Fibroblast of the conjunctiva (primary cell): ENCODE measurements at regions not wholly inside any gene's neighbourhood (a gene's known extent, or its start where the extent isn't known, plus 50 kb on each side); places are given as distances from the start of the nearest gene placed in this dataset.
"Not testable (repeated sequence)": the region's sequence is repeated elsewhere in the genome, so short reads cannot be mapped to it uniquely, and the experiment has no call there.

ENCODE experiments used
- DNase-seq: peaks from one replicate; pipeline ENCODE4 v3.0.0-alpha.2; 2010; ENCODE audit warnings: low read depth

DNA sequence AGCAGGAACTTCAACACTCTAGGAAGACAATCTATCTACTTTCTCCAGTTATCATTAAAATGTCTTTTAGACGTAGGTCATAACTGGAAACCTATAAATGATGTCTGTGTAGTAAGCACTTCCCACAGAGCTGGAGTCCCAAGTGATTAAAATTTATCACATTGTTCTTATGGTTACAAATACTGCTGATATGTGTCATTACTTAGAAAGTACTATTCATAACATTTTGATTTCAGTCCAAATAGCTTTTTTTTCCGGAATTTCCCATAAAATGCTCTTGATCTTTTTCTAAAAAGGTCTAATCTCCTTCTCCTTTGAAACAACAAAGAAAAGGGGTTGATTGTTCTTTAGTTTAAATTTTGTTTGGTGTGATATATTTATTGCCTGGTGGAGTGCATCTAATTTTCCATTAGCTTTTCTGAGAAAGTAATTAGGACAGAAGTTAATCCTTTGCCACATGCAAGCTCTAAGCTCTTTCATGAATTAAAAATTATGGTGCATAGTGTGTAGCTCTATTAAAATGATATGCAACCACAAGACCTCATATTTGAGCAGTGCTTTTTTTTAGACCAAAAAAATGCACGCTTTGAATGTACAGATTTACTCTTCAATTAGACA, 132.7 kb upstream of the TCF21 start:
- no peak for DNase-seq

DNA sequence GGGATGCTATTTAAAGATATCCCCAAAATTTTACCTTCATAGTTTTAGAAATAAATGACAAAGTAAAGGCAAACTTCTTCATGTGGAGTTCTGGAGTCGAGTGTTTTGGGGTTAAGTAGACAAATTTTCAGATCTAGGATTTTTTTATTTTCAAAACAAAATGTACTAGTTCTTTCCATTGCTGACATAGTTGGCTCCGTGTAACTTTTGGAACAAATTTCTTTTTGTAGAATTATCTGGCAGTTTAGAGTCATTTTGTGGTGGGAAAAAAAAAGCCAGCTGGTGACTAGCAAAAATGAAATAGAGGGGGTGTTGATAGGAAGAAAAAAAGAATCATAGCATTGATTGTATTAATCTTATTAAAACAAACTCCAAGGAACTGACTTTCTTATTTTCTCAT, 131.6 kb upstream of the TCF21 start:
- DNase-seq, result no peak

DNA sequence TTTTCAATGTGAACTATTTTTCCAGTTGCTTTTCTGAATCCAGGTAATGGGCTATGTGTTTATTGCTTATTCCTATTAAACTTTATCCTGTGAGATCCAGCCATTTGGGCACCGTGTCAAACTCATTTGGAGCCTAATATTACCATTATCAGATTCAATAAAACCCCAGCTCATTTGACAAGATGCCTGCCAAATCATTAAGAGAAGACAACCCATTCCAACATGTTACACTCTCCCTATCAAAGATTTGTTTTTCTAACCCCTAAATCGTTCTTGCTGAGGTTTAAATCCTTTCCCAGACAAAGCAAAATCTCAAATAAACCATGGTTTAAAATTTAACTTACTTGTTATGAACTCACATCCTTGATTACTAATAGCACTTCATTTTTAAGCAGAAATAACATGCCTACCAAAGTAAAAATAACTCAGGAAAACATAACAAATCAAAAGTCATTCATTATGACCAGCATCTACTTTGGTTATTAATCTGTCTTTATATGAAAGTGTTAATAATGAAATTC, 130.0 kb upstream of the TCF21 start:
- no peak for DNase-seq

DNA sequence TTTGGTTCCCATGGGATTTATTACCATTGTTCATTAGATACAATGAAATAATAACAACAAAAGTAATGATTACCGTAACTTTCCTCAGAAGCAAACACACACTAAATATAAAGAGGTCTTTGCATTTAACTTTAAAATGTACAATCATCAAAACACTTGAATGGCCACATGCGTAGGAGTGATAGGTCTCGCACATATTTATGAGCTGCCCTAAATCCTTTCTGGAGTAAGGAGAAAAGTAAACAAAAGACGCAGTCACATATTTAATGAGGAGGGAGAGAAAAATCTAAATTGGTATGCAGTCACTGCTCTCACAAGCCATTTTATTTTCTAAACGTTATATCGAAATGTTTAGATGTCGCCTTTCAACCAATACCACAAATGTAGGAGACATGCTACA, 129.4 kb upstream of the TCF21 start:
- DNase-seq, result no peak

DNA sequence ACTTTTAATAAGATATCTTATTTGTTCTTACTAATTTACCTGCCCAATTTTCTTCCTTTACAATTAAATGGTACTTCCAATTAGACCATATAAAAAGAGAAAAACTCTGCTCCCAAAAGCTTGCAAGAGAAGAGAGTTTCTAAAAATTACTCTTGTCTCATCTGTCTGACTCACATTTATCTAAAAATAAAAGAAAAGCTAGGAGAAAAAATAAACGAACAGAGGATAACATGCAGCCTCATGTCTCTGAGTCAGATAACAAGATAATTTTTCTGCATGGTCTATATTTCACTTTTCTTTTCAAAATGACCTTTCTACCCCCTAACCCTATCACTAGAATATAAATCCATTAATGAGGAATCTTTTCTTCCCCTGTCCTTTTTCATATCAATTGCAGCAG, 127.2 kb upstream of the TCF21 start:
- no peak for DNase-seq

DNA sequence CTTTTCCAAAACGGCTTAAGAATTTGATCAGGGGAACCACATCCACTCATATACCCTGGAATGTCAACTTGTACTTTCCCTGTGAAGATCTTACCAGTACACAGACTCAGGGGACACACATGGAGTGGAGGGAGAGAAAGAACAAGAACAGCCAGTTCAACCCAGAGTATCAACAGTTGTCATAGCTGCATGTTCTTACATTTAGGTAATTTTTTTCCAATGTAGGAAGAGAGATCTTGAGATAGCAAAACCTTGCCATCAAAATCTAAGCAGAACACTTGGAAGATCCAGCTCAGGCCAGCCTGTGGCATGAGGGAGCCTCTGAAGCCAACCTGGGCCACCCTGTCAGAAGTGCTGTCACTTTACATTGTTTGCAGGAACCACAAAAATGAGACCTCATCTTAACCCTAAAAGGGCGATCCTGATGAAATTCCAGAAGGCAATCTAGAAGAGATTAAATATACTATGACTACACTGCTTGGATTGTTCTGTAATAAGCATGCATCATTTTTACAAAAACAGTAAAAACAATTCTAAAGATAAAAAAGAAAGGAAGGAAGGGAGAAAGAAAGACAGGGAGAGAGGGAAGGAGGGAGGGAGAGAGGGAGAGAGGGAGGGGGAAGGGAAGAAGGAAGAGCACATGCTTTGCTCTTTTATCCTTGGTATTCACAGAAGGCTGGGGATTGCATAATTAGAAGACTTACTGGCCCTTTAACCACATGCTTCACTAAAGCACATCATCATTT, 124.7 kb upstream of the TCF21 start:
- peak; percentile 46 for DNase-seq

DNA sequence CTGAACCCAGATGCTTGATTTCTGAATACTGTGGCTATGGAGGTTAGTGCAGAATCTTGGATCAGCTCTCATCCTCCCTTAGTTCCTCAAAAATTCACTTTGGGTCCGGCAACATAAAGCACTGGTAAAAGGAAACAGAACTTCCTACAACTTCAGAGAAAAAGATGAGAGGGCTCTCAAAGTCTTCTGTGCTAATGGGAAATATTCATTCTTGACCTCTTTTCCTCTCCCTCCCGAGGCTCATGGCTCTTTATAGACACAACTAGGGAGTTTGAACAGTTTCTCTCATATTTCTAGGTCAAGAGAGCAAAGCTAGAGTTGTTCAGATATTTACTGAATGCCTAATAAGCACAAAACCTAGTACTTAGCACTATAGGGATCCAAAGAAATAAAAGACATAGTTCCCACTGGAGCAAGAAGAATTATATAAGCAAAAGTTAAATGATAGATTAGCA, 124.1 kb upstream of the TCF21 start:
- DNase-seq, result no peak

DNA sequence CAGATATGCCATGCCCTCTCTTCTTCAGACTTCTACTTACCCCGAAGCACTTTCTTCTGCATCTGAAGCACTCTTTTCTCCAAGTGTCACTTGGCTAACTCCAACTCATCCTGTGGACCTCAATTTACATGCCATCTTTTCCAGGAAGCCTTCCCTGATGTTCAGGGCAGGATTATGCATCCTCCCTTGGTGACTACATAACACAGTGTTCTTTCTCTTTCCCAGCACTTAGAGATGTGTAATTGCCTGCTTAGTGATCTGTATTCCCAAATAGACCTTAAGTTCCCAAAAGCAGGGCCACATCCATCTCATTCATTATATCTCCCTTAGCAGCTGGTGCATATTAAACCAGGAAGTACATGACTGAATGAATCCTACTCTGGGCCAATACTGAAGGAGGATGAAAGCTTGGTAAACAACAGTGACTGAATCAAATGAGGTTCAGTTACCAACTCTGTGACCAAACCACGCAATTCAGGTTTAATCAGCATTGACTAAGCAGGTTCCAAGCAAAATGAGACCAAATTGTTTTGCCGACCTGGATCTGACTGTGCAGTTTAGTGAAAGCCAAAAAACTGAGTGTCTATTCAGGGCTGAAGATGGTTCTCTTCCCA, 121.4 kb upstream of the TCF21 start:
- no peak for DNase-seq

DNA sequence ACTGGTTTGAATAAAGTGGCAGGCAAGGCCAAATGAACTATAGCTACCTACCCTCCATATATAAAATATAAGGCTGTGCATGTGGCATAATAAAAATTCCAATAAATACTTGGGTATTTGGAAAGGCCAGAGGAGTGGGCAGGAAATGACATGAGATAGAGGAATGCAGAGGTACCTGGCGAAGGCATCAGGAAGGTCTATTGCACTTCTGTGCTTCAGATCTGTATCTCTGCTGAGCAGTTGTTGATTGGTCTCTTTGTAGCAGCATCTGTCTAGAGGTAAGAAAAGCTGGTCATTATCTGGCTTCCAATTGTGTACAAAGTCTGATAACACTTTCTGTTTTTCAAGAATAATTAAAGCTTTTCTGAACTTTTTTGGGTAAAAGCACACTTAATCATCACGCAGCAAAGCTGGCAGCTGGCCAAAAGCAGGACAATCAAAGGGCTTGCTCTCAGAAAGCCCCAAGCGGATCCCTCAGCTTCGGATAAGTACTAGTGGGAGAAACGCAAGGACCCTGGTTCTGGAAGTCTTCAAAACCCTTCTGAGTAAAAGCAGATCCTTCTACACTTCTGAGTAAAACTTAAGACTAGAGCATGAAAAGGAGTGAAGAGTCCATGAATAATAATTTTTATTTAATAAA, 120.1 kb upstream of the TCF21 start:
- no peak for DNase-seq

DNA sequence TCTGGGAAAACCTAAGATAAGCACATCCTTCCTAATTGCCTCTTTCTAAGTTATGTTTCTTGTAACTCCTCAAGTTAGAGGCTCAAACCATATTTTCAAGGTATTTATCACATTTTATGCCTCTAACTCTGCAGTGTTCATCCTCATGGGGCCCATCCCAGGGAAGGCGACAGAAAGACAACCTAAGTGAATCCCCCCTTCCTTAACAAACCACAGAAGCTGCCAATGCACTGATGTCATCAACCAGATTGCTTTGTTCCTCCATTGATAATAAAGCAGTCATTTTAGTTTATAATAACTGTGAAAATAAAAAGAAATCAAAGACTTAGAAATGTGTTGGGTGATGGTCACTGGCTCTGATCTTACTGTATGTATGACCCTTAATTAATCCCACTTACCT, 119.5 kb upstream of the TCF21 start:
- no peak for DNase-seq

DNA sequence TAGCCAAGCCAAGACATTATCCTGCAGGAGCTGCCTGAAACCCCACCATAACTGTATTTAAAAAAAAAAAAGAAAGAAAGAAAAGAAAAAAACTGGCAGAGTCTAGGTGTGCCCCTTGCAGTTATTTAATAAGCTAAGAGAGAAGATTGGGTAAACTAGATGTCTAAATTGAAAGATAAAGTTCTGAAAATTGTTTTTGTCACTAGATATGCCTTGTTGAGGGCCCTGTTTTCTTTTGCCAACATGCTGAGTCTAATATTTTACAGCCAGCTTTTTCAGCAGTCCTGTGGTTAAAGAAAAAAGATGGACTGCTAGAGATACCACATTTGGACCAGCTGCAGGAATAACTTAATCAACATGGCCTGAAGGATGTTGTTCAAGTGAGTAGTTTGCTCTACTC, 116.3 kb upstream of the TCF21 start:
- DNase-seq, result no peak

DNA sequence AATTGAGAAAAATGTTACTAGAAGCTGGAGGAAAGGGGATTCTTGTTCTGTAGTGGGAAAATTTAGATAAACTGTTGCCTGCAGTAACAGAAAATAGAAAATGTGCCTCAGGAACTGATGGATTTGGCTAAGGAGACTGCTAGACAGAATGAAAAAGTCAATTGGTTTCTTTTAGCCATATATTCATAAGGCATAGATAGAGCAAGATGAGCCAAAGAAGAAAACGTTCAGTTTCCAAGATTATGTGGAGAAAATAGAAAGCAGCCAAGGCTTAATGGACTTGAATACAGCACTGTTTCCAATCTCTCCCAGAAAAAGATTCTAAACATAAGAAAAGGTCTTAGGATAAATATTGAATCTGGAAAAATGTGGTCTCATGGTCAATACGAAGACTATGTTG, 115.1 kb upstream of the TCF21 start:
- no peak for DNase-seq

DNA sequence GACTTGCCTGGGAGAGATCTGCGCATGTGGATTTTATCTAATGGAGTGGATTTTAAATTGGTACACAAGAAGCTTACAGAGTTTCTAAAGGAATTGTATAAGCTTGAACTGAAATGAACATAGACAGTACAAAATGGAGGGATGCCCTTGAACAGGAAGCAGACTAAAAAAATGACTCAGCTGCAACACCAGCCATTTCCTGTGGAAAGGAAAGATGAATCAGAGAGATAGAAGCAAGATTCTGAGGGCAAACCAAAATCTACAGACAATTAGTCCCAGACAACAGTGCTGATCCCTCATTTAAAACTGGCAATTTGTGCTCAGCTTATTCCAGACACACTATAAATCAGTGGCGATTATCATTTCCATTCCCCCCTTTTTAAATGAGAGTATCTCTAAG, 114.6 kb upstream of the TCF21 start:
- no peak for DNase-seq

DNA sequence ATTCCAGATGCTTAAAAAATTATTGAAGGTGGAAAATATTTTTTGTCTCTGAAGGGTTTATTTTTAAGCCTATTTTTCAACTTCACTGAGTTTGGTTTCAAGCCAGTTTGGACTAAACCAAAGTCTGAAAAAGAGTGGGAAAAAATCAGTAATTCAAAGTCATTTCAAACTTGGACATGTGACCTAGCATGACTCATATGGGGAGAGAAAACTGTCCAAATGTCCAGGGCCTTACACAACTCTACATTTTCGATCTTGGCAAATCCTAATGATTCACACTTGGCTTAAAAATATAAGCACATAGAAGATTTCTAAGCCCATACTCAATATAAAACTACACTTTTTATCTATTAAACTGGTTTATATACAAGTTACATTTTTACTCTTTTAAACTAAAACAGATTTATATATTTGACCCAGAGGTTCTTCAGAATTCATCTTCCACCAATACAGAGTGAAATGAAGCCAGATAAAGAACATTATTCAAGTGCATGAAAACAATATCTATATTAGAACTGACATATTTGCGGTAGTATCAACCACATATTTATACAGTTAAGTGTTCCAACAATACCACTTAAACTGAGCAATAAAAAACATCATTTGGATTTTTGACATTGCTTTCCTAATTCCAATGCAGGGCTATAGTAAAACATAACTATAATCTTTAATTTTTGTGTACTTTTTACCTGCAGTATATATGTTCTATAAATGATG, 110.3 kb upstream of the TCF21 start:
- DNase-seq, result peak; percentile 88

DNA sequence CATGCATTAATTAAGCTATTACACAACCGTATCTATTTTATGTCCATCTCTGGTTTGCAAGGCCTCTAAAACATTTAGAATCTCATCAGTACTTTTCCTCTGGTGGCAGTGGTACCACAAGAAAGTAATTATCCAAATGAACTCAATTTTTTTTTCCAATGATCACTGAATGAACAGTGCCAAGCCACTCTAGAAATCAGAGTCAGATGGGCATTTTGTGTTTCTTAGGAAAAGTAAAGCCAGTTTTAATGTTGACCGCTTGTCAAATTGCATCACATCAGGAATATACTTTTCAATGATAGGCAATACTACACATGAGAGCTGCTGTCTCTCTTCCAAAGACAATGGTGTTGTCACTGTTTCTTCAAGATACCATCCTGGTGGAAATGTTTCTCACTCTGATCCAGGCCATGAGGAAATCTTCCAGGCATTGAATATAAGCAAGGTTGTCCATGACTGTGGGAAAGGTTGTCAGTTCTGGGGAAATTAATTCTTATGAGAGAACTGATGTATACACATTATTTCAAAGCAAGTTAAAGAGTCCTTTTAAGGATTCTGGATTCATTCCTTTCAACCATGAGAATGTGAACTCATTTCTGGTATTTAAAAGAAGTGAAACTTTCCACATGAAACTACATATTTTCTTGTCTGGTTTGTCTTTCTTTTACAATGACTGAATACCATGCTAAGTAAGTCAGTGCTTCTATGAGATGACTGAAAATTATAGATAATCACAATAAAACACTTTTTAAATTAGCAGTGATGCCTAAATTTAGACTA, 108.8 kb upstream of the TCF21 start:
- DNase-seq, result no peak

DNA sequence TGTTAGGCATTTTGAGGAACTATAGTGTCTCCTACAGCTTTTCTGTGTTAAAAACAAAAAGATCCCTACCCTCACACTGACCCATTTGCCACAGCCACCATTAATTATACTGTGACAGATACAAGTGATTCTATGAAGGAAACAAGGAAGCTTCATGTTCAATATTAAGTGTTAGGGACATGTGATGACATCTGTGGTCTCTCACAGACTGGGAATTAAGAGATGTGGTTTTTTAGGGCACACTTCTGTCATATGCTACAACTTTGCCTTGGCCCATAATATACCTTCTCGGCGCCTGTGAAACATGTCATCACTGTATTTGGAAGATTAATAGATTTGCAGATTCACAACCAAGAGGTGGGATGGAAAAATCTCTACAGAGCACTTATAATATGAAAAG, 102.9 kb upstream of the TCF21 start:
- DNase-seq, result no peak

DNA sequence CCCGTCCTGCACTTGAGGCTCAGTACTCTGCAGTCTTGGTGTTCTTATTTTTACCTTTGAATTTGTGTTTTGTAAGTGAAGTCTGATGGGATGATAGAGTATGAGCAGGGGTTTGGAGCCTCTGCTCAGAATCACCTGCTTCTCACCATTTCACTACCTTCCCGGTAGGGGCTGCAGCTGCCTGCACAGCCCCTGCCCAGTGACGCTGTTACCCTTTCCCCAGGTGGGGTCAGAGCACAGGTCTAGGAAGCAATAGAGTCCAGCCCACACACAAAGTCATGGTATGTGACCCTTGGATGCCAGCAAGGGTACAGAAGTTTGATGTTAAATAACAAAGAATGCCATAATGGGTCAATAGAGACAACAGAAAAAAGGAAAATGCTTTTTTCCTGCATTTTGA, 101.8 kb upstream of the TCF21 start:
- DNase-seq, result no peak

DNA sequence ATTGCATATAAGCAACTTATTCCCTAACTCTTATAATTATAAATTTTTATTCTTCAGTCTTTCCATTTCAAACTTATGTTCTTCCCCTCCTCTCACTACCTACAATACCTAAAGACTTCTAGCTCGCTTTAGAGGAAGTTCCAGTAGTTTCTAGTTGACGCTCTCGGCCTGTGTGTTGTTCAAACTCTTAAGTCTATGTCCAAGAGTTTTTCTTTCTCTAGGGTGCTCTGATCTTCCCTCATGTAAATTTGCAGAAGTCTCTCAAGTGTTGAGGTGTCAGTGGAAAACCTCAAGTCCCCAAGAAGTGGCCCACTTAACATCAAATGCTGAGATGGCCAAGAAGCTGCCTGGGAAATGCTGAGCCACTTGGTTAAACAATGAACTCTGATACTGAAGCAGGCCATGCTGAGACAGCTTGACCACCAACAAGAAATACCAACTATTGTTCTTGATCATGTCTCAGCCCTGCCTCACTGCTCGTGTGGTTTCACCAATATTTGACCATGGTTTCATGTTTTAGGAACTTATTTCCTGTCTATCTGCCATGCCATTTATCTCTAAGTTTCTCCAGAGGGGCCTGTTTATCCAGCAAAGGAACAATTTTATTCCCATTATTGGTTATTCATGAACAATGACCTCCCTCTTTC, 100.9 kb upstream of the TCF21 start:
- no peak for DNase-seq

DNA sequence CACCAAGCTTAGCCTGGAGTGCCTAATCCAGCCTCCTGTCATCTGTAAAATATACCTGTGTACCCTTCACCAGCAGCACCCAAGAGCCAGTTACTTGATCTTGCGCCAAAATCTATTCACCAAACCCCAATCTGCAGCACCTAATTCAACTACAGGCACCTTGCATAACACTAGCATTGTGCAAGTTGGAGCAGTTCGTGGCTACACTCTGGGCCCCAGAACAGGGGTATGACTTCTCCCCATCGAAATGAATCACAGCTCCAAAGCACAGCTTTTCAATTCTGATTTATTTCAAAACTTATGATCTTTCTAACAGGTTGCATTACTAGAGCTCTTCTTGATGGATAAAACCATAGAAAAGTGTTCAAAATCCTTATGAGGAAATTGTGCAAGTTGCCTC, 100.4 kb upstream of the TCF21 start:
- DNase-seq, result no peak

DNA sequence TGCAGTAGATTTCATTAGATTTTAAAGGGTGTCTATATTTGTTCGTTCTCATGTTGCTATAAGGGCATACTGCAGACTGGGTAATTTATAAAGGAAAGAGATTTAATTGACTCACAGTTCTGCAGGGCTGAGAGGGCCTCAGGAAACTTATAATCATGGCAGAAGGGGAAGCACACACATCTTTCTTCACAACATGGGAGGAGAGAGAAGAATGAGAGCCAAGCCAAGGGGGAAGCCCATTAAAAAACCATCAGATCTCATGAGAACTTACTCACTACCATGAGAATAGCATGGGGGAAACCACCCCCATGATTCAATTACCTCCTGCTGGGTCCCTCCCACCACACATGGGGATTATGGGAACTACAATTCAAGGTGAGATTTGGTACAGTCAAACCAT, 99.5 kb upstream of the TCF21 start:
- DNase-seq, result not testable (repeated sequence)

DNA sequence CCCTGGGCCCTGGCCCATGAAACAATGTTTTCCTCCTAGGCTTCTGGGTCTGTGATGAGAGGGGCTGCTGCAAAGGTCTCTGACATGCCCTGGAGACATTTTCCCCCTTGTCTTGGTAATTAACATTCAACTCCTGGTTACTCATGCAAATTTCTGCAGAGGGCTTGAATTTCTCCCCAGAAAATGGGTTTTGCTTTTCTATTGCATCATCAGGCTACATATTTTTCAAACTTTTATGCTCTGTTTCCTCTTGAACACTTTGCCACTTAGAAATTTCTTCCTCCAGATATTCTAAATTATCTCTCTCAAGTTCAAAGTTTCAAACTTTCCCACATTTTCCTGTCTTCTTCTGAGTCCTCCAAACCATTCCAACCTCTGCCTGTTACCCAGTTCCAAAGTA, 98.2 kb upstream of the TCF21 start:
- DNase-seq, result not testable (repeated sequence)
